ENCODE measurements at regions not wholly inside any gene's neighbourhood (a gene's known extent, or its start where the extent isn't known, plus 50 kb on each side); places are given as distances from the start of the nearest gene placed in this dataset.

DNA sequence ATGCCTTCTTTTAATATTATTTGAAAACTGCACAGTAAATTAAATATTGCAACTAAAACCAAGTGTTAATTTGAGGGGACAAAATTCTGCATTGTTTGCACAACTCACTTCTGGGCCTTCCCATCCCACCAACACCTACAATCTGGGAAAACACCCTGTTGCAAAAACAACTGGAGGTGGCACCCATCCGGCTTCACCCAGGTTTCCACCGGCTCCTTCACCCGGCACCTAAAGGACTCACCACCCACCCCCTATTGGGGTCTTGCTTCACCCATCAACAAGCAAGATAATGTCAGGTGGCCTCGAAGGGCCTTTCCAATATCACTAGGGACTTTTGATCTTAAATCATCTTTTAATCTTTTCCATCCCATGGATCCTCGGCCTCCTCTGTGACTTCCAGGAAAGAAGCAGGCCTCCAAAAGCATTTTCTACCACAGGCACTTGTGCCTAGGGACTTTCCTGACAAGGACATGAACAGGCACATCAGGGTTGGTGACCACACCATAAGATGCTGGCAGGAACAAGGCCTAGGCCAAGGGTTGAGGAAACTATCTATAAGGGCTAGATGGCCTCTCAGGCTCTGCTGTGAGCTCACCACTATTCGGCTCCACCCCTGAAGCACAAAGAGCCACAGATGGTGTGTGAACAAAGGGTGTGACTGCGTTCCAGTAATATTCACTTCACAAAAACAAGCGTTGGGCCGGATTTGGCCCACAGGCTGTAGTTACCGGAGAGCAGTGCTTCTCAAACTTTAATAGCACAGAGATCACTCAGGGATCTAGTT lies 205.1 kb downstream of the AUH start:
- TF ChIP-seq, protein P1, sequence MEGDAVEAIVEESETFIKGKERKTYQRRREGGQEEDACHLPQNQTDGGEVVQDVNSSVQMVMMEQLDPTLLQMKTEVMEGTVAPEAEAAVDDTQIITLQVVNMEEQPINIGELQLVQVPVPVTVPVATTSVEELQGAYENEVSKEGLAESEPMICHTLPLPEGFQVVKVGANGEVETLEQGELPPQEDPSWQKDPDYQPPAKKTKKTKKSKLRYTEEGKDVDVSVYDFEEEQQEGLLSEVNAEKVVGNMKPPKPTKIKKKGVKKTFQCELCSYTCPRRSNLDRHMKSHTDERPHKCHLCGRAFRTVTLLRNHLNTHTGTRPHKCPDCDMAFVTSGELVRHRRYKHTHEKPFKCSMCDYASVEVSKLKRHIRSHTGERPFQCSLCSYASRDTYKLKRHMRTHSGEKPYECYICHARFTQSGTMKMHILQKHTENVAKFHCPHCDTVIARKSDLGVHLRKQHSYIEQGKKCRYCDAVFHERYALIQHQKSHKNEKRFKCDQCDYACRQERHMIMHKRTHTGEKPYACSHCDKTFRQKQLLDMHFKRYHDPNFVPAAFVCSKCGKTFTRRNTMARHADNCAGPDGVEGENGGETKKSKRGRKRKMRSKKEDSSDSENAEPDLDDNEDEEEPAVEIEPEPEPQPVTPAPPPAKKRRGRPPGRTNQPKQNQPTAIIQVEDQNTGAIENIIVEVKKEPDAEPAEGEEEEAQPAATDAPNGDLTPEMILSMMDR (IDR thresholded peaks at IDR 0.05), result no peak
- TF ChIP-seq POLR2A (IDR thresholded peaks at IDR 0.05) (no peak), EP300 (IDR thresholded peaks at IDR 0.05) (no peak), POLR2AphosphoS5 (IDR thresholded peaks at IDR 0.05) (no peak)
- H3K27ac ChIP-seq, result no peak overlapping the region
- no peak for ATAC-seq

GRCh38 chr9:91157883-91158282 lies 203.8 kb downstream of the AUH start:
- ATAC-seq, result no peak
- TF ChIP-seq, protein P1 (IDR thresholded peaks at IDR 0.05), result no peak
- TF ChIP-seq EP300 (IDR thresholded peaks at IDR 0.05) (no peak), POLR2A (IDR thresholded peaks at IDR 0.05) (no peak), POLR2AphosphoS5 (IDR thresholded peaks at IDR 0.05) (no peak)
- Histone ChIP-seq H3K9me3 (no peaks in the 10 kb centered on the region), H3K4me1 (peaks cover 0 to 13% (median 5%) of the 10 kb centered on the region in 3 donors), H3K36me3 (no peaks in the 10 kb centered on the region), H3K27me3 (no peaks in the 10 kb centered on the region), H3K4me3 (no peak overlapping the region), H3K27ac (no peak overlapping the region)
- WGBS, 2 donors (ENCODE audit: low coverage in 1 of 2), result 90 to 100% methylated on average over 2 of the region's 2 CpGs

More for the DNA sequence above, 205.1 kb downstream of the AUH start:
- Histone ChIP-seq H3K9me3 (no peaks in the 10 kb centered on the region), H3K4me1 (peaks cover 0 to 13% (median 5%) of the 10 kb centered on the region in 3 donors), H3K4me3 (no peak overlapping the region), H3K27me3 (no peaks in the 10 kb centered on the region), H3K36me3 (no peaks in the 10 kb centered on the region)
- 71 to 81% methylated on average over 4 to 8 of the region's 10 CpGs for WGBS, 2 donors (ENCODE audit: low coverage in 1 of 2)

DNA sequence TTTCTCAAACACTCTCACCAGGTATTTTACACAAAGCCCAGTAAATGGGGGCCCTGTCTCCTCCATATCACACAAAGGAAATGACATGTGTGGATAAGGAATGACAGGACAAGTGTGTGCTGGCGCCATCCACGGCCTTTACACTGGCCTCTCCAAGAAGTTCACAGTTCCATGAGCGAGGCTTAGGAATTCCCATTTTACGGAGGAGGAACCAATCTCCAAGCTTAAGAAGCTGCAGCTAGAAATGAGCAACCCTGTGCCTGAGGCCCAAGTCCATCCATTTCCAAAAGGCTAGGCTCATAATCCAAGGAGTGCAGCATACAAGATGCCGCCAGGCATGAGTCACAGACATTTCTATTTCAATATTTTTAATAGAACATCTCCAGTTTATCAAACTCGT lies 203.4 kb downstream of the AUH start:
- Histone ChIP-seq H3K9me3 (no peaks in the 10 kb centered on the region), H3K4me1 (peaks cover 0 to 13% (median 5%) of the 10 kb centered on the region in 3 donors), H3K4me3 (no peak overlapping the region), H3K27me3 (no peaks in the 10 kb centered on the region), H3K36me3 (no peaks in the 10 kb centered on the region), H3K27ac (no peak overlapping the region)
- no peak for ATAC-seq
- TF ChIP-seq POLR2AphosphoS5 (IDR thresholded peaks at IDR 0.05) (no peak), POLR2A (IDR thresholded peaks at IDR 0.05) (no peak), EP300 (IDR thresholded peaks at IDR 0.05) (no peak)
- TF ChIP-seq, protein P1 (IDR thresholded peaks at IDR 0.05), result no peak
- 66 to 75% methylated on average over 5 to 6 of the region's 6 CpGs for WGBS, 2 donors (ENCODE audit: low coverage in 1 of 2)

DNA sequence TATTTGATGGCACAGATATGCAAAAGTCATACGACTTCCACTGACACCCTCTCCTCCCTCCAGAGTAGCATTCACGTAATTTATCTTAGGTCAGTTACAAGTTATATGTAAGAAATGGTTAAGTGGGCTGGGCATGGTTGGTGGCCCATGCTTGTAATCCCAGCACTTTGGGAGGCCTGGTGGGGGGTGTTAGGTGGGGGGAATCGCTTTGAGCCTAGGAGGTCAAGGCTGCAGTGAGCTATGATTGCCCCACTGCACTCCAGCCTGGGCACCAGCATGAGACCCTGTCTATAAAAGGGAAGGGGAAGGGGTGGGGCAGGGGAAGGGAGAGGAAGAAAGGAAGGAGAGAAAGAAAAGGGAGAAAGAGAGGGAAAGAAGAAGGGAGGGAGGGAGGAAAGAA lies 202.8 kb downstream of the AUH start:
- WGBS, 2 donors (ENCODE audit: low coverage in 1 of 2), result 89 to 100% methylated on average over 2 to 3 of the region's 3 CpGs
- peak overlapping the region in 1 of 4 donors; percentile 72 for H3K27ac ChIP-seq
- no peak for TF ChIP-seq POLR2A (IDR thresholded peaks at IDR 0.05)
- TF ChIP-seq POLR2AphosphoS5 (IDR thresholded peaks at IDR 0.05), result no peak
- TF ChIP-seq EP300 (IDR thresholded peaks at IDR 0.05), result no peak
- TF ChIP-seq, protein P1 (IDR thresholded peaks at IDR 0.05), result no peak

GRCh38 chr9:91159664-91160121 lies 202.0 kb downstream of the AUH start:
- peaks cover 0 to 13% (median 5%) of the 10 kb centered on the region in 3 donors for H3K4me1 ChIP-seq
- TF ChIP-seq POLR2A (IDR thresholded peaks at IDR 0.05) (no peak), POLR2AphosphoS5 (IDR thresholded peaks at IDR 0.05) (no peak), EP300 (IDR thresholded peaks at IDR 0.05) (no peak)
- TF ChIP-seq, protein P1 (IDR thresholded peaks at IDR 0.05), result no peak
- peak overlapping the region in 1 of 2 donors; percentile 27 for H3K4me3 ChIP-seq
- peak overlapping the region in 3 of 4 donors; percentile 12 to 72 (median 24) for H3K27ac ChIP-seq
- H3K27me3 ChIP-seq, result no peaks in the 10 kb centered on the region
- WGBS, 2 donors (ENCODE audit: low coverage in 1 of 2), result 35 to 56% methylated on average over 5 to 7 of the region's 27 CpGs
- no peaks in the 10 kb centered on the region for H3K9me3 ChIP-seq
- no peaks in the 10 kb centered on the region for H3K36me3 ChIP-seq
- peak; percentile 62 for ATAC-seq

More for the DNA sequence above, 202.8 kb downstream of the AUH start:
- H3K4me3 ChIP-seq, result no peak overlapping the region
- H3K27me3 ChIP-seq, result no peaks in the 10 kb centered on the region
- H3K4me1 ChIP-seq, result peaks cover 0 to 13% (median 5%) of the 10 kb centered on the region in 3 donors
- no peaks in the 10 kb centered on the region for H3K9me3 ChIP-seq
- no peaks in the 10 kb centered on the region for H3K36me3 ChIP-seq
- ATAC-seq, result no peak
